SK-N-SH (cell line): ENCODE measurements at regions not wholly inside any gene's neighbourhood (a gene's known extent, or its start where the extent isn't known, plus 50 kb on each side); places are given as distances from the start of the nearest gene placed in this dataset.

Source experiments
- CTCF ChIP-seq: fragments of 200-600 bp; sonication (generic); IDR thresholded peaks from 2 replicates; pipeline ENCODE4 v1.6.1; 2017; ENCODE audit warnings: antibody characterized with exemption, mild to moderate bottlenecking, moderate library complexity
- EP300 ChIP-seq, 2 experiments: IDR thresholded peaks; 2 replicates each; pipeline versions ENCODE4 v1.4.0 to v1.6.1; 2012; ENCODE audit warnings: borderline replicate concordance in 1 of 2, low read depth in 1 of 2, low read length in 1 of 2
- EZH2phosphoT487 ChIP-seq: fragments of 200-600 bp; sonication (generic); IDR thresholded peaks from 2 replicates; pipeline ENCODE4 v1.6.1; 2017; ENCODE audit warnings: low read depth, mixed run types, mild to moderate bottlenecking, antibody characterized with exemption, moderate library complexity, borderline replicate concordance
- JUND ChIP-seq: IDR thresholded peaks from 2 replicates; pipeline ENCODE4 v1.4.0; 2012
- MAX ChIP-seq: IDR thresholded peaks from 2 replicates; pipeline ENCODE4 v1.4.0; 2012; ENCODE audit warnings: low read depth
- REST ChIP-seq: IDR thresholded peaks from 2 replicates; pipeline ENCODE4 v1.6.1; 2012; ENCODE audit warnings: mild to moderate bottlenecking, low read depth, low read length, moderate library complexity
- RFX5 ChIP-seq: IDR thresholded peaks from 2 replicates; pipeline ENCODE4 v1.6.1; 2012; ENCODE audit warnings: mild to moderate bottlenecking, improper control_type of control experiment, low read length

GRCh38 chr11:83389975-83390374 is 103.8 kb upstream of the CCDC90B start:
- TF ChIP-seq CTCF: no peak
- no peak for TF ChIP-seq REST
- TF ChIP-seq EZH2phosphoT487: no peak
- TF ChIP-seq RFX5: no peak
- no peak for TF ChIP-seq EP300 (IDR thresholded peaks at IDR 0.05; ENCODE audit: borderline replicate concordance in 1 of 2, low read depth in 1 of 2, low read length in 1 of 2)
- TF ChIP-seq MAX: no peak
- TF ChIP-seq JUND: no peak
